Activated T-helper 2 cell treated with anti-CD3 and anti-CD28 coated beads, Interferon-gamma antibody, Interleukin-2, Interleukin-4, amounts not matched to agents 10 μg/mL and 5 μg/mL and 100 μg/mL, durations not matched to agents 14 hours and 24 hours and 36 hours (primary cell): ENCODE measurements at regions not wholly inside any gene's neighbourhood (a gene's known extent, or its start where the extent isn't known, plus 50 kb on each side); places are given as distances from the start of the nearest gene placed in this dataset.

Experiments used
- DNase-seq: peaks from one replicate; pipeline ENCODE4 v3.0.0; 2021; ENCODE audit warnings: low spot score
- H3K27ac Mint-ChIP-seq: one replicate; pipeline ENCODE4 v1.8.0; 2021; ENCODE audit warnings: mixed read lengths
- H3K27me3 Mint-ChIP-seq: one replicate; pipeline ENCODE4 v1.8.0; 2021; ENCODE audit warnings: low read depth, mixed read lengths
- H3K36me3 Mint-ChIP-seq: one replicate; pipeline ENCODE4 v1.8.0; 2021; ENCODE audit warnings: low read depth, mixed read lengths
- H3K4me1 Mint-ChIP-seq: one replicate; pipeline ENCODE4 v1.8.0; 2021; ENCODE audit warnings: low read depth, mixed read lengths
- H3K4me3 Mint-ChIP-seq: one replicate; pipeline ENCODE4 v1.8.0; 2021; ENCODE audit warnings: low read depth, mild to moderate bottlenecking, moderate library complexity, mixed read lengths
- H3K9me3 Mint-ChIP-seq: one replicate; pipeline ENCODE4 v1.8.0; 2021; ENCODE audit warnings: mixed read lengths
- intact Hi-C: fragments of 100-400 bp; cut with micrococcal nuclease; formaldehyde crosslinking; loops from one replicate; pipeline ENCODE4 v1.15.1; 2023

- Mint-ChIP-seq H3K4me3 (no peak overlapping the region), H3K36me3 (no peaks in the 10 kb centered on the region), H3K9me3 (no peaks in the 10 kb centered on the region), H3K27me3 (no peaks in the 10 kb centered on the region), H3K4me1 (peaks cover 5% of the 10 kb centered on the region), H3K27ac (no peak overlapping the region)
- no peak for DNase-seq
- intact Hi-C loops: no loop called here
Observed at GRCh38 chr3:51621091-51621892, 49.8 kb upstream of the TEX264 start.
